Cardiac fibroblast (primary cell): ENCODE measurements at regions not wholly inside any gene's neighbourhood (a gene's known extent, or its start where the extent isn't known, plus 50 kb on each side); places are given as distances from the start of the nearest gene placed in this dataset.

Experiments
- DNase-seq, 2 donors: peaks; one replicate each; pipeline versions ENCODE4 v3.0.0 to v3.0.0-alpha.2; 2010; ENCODE audit warnings: low read depth in 2 of 2
- H3K4me3 ChIP-seq, 2 donors: replicated peaks in 1 of 2; 1 replicate in 1 of 2; 2 replicates in 1 of 2; pipeline ENCODE4 v1.5.1; 2011; ENCODE audit warnings: low read depth in 2 of 2, low read length in 2 of 2, mild to moderate bottlenecking in 2 of 2, moderate library complexity in 1 of 2
- TF ChIP-seq, protein P1 (sequence below): IDR thresholded peaks from one replicate; pipeline ENCODE4 v1.5.1; 2011; ENCODE audit warnings: low read depth, mild to moderate bottlenecking, low read length, inconsistent platforms

DNA sequence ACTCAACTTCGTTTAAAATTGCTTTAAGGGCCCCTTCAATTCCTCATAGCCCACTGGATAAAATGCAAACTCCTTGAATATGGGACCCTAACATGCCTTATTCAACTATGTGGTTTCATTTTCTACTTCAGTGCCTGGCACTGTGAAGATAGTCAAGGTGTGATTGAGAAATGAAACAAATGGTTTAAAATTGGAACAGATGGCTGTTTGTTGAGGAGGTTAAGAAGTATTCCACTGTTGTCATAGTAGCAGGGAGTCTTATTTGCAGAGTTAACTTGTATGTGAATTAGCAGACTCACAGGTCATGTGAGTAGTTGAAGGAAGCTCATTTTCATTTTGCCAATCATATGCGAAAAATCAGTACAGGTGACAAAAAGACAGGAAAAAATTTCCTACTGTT is 593.3 kb downstream of the KCTD8 start:
- DNase-seq = no peak
- TF ChIP-seq, protein P1, sequence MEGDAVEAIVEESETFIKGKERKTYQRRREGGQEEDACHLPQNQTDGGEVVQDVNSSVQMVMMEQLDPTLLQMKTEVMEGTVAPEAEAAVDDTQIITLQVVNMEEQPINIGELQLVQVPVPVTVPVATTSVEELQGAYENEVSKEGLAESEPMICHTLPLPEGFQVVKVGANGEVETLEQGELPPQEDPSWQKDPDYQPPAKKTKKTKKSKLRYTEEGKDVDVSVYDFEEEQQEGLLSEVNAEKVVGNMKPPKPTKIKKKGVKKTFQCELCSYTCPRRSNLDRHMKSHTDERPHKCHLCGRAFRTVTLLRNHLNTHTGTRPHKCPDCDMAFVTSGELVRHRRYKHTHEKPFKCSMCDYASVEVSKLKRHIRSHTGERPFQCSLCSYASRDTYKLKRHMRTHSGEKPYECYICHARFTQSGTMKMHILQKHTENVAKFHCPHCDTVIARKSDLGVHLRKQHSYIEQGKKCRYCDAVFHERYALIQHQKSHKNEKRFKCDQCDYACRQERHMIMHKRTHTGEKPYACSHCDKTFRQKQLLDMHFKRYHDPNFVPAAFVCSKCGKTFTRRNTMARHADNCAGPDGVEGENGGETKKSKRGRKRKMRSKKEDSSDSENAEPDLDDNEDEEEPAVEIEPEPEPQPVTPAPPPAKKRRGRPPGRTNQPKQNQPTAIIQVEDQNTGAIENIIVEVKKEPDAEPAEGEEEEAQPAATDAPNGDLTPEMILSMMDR = no peak

DNA sequence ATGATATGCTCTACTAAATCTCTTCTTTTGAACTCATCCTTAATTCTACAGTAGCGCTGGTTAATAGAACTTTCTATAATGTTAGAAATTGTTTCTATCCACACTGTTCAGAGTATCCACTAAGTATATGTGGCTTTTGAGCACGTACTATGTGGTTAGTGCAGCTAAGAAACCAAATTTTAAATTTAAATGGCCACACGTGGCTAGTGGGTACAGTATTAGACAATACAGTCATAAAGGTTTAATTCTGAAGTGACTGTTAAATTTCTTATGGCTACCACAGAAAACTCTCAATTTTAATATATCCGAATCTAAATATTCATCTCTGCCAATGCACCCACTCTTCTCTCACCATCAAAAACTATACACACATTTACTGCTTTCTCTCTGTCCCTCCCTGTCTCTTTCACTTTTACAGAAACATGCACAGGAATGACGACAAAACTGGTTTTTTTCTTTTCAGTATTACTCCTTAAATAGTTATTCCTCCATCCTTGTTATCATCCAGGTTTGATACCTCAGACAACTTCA is 583.9 kb downstream of the KCTD8 start:
- TF ChIP-seq, protein P1 = no peak
- DNase-seq = no peak
- no peak overlapping the region for H3K4me3 ChIP-seq

More for the DNA sequence above, 593.3 kb downstream of the KCTD8 start:
- no peak overlapping the region for H3K4me3 ChIP-seq

GRCh38 chr4:43867908-43868307 is 580.7 kb downstream of the KCTD8 start:
- TF ChIP-seq, protein P1 = no peak
- H3K4me3 ChIP-seq = no peak overlapping the region
- no peak for DNase-seq

DNA sequence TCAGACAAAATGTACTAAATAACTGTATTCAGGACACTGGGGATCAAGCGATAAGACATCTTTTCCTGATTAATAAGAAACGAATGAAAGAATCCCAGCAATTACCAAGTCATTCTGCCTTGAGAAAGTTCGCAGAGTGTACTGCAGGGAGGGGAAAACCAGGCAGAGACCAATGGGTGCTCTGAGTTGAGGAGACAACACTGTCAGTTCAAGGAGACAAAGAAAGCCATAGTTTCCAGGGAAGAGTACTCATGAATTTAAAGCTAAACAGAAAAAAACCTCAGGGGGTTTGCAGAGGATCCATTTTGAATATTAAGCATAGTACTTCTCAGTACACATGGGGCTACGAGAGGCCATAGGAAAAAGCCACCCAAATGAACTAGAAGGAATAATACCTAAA is 573.0 kb downstream of the KCTD8 start:
- no peak overlapping the region for H3K4me3 ChIP-seq
- no peak for DNase-seq
- TF ChIP-seq, protein P1 = no peak

- DNase-seq = no peak
- TF ChIP-seq, protein P1 = no peak
Observed at GRCh38 chr4:43882470-43882869, 566.1 kb downstream of the KCTD8 start.

DNA sequence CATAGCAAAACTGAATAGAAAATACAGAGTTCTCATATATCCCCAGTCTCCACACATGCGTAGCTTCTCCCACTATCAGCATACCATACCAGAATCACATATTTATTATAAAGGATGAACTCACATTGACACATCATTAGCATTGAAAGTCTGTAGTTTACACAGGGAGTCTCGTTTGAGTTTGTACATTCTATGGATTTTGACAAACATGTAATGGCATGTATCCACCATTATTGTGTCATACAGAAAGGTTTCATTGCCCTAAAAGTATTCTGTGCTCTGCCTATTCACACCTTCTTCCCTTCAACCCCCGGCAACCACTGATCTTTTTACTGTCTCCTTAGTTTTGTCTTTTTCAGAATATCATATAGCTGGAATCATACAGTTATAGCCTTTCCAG is 562.4 kb downstream of the KCTD8 start:
- H3K4me3 ChIP-seq = no peak overlapping the region
- TF ChIP-seq, protein P1 = no peak
- no peak for DNase-seq

More at GRCh38 chr4:43882470-43882869, 566.1 kb downstream of the KCTD8 start:
- no peak overlapping the region for H3K4me3 ChIP-seq

DNA sequence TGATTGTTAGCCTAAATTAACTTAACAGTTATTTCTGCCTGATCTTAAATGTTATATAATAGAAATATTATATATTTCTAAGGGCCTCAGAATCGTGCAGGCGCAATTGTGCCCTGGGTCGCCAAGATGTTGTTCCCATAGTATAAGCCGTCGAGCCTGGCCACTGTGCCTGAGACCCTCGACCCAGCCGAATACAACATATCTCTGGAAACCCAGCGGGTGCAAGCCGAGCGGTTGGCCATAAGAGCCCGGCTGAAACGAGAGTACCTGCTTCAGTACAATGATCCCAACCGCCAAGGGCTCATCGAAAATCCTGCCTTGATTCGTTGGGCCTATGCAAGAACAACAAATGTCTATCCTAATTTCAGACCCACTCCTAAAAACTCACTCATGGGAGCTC is 549.8 kb downstream of the KCTD8 start:
- TF ChIP-seq, protein P1 = no peak
- no peak overlapping the region for H3K4me3 ChIP-seq
- no peak for DNase-seq
